VCaP (cell line): ENCODE measurements at regions not wholly inside any gene's neighbourhood (a gene's known extent, or its start where the extent isn't known, plus 50 kb on each side); places are given as distances from the start of the nearest gene placed in this dataset.

ENCODE experiments used
- H3K27ac ChIP-seq: fragments of 450-650 bp; 2 replicates; pipeline ENCODE4 v1.5.1; 2017
- CTCF ChIP-seq: fragments of 450-650 bp; conservative IDR thresholded peaks from 2 replicates; pipeline ENCODE4 v1.5.1; 2017; ENCODE audit warnings: mild to moderate bottlenecking, moderate library complexity

GRCh38 chr10:28975891-28976531 is 298.7 kb downstream of the BAMBI start:
- TF ChIP-seq CTCF = no peak
- no peak overlapping the region for H3K27ac ChIP-seq

- no peak overlapping the region for H3K27ac ChIP-seq
- TF ChIP-seq CTCF = no peak
Measured at GRCh38 chr10:28977518-28977917, 300.2 kb downstream of the BAMBI start.

- no peak for TF ChIP-seq CTCF
- H3K27ac ChIP-seq = no peak overlapping the region
Measured at GRCh38 chr10:28980264-28980663, 302.9 kb downstream of the BAMBI start.

- no peak overlapping the region for H3K27ac ChIP-seq
- TF ChIP-seq CTCF = no peak
Measured at GRCh38 chr10:28981007-28981406, 303.7 kb downstream of the BAMBI start.

GRCh38 chr10:28982974-28983373 is 305.7 kb downstream of the BAMBI start:
- TF ChIP-seq CTCF = no peak
- H3K27ac ChIP-seq = no peak overlapping the region

GRCh38 chr10:28983799-28984198 is 305.1 kb upstream of the LYZL1 start:
- H3K27ac ChIP-seq = no peak overlapping the region
- TF ChIP-seq CTCF = no peak

GRCh38 chr10:28984431-28984830 is 304.4 kb upstream of the LYZL1 start:
- H3K27ac ChIP-seq = no peak overlapping the region
- no peak for TF ChIP-seq CTCF
